RWPE1 (cell line): ENCODE measurements at regions not wholly inside any gene's neighbourhood (a gene's known extent, or its start where the extent isn't known, plus 50 kb on each side); places are given as distances from the start of the nearest gene placed in this dataset.
"Not testable (repeated sequence)": the region's sequence is repeated elsewhere in the genome, so short reads cannot be mapped to it uniquely, and the experiment has no call there.

Experiments
- CTCF ChIA-PET: fragments of 350-600 bp; sonication (Branson Sonifier 250); formaldehyde crosslinking; extraction: SDS; loops from one replicate; lab custom pipeline; 2021; lab: Yijun Ruan, JAX
- POLR2A ChIA-PET: fragments of 400-600 bp; formaldehyde crosslinking; extraction: SDS; loops from one replicate; lab custom pipeline; 2020; ENCODE audit warnings: antibody characterized with exemption; ENCODE audit not compliant: low non-redundant PET; lab: Yijun Ruan, JAX
- DNase-seq: peaks from one replicate; pipeline ENCODE4 v3.0.0; 2012; ENCODE audit warnings: low spot score
- H3K27ac ChIP-seq: fragments of 450-650 bp; 2 replicates; pipeline ENCODE4 v1.5.1; 2017
- TF ChIP-seq, protein P1 (sequence below): fragments of 450-650 bp; conservative IDR thresholded peaks from 2 replicates; pipeline ENCODE4 v1.5.1; 2017; ENCODE audit warnings: low read depth, mild to moderate bottlenecking

DNA sequence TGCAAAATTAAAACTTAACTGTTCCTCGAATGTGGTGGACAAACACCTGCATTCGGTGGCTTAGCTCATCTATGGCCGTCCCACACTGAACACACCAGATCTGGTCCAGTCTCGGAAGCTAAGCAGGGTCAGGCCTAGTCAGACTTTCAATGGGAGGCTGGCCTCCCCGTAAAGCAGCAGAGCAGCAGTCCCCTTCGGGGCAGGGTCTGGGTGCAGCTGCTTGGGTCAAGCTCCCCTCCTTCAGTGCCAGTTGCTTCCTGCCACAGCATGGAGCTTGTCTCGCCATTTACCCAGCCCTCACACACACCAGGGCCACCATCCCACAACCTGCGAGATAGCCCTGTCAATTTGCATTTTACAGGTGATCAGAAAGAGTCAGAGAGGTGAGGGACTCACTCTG, 93.2 kb downstream of the TUBA3C start:
- ChIA-PET POLR2A (no interaction called here), CTCF (no interaction called here)
- no peak for DNase-seq
- no peak overlapping the region for H3K27ac ChIP-seq
- TF ChIP-seq, protein P1, sequence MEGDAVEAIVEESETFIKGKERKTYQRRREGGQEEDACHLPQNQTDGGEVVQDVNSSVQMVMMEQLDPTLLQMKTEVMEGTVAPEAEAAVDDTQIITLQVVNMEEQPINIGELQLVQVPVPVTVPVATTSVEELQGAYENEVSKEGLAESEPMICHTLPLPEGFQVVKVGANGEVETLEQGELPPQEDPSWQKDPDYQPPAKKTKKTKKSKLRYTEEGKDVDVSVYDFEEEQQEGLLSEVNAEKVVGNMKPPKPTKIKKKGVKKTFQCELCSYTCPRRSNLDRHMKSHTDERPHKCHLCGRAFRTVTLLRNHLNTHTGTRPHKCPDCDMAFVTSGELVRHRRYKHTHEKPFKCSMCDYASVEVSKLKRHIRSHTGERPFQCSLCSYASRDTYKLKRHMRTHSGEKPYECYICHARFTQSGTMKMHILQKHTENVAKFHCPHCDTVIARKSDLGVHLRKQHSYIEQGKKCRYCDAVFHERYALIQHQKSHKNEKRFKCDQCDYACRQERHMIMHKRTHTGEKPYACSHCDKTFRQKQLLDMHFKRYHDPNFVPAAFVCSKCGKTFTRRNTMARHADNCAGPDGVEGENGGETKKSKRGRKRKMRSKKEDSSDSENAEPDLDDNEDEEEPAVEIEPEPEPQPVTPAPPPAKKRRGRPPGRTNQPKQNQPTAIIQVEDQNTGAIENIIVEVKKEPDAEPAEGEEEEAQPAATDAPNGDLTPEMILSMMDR, result no peak

DNA sequence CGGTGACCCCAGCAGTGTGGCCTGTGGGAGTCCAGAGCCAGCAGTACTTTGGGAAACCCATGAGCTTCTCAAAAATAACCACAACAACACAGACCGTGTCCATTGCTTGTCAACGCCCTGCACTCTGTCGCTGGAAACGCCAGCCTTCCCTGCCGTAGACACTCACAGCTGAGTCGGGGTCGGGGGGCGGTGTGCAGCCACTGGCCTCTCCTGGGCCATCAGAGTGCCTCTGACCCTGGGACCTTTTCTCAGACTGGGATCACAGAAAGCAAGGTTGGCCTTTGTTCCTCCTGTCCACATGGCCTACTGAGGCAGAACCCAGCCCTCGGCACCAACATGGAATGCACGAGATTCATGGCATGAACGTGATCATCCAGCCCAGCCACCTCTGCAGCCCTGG, 95.7 kb downstream of the TUBA3C start:
- ChIA-PET CTCF (no interaction called here), POLR2A (no interaction called here)
- H3K27ac ChIP-seq, result no peak overlapping the region
- DNase-seq, result no peak
- TF ChIP-seq, protein P1, result no peak

DNA sequence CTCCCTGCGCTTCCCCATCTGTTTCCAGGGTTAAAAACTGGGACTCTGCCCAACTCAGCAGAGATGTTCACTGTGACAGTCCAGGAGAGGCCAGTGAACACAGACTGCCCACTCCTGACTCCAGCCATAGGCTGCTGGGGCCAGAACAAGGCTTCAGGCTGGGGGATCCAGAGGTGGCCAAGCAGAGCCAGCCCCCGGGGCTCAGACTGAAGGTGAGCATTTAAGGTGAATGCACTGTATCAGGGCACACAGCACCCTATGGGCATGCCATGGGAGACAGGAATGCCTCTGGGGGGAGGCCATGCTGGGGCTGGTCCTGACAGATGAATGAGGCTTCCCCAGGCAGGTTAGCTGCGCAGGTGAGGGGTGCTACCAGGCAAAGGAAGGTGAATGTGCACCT, 96.4 kb downstream of the TUBA3C start:
- POLR2A ChIA-PET, result no interaction called here
- DNase-seq, result no peak
- no peak overlapping the region for H3K27ac ChIP-seq
- TF ChIP-seq, protein P1, result no peak
- CTCF ChIA-PET, result no interaction called here

DNA sequence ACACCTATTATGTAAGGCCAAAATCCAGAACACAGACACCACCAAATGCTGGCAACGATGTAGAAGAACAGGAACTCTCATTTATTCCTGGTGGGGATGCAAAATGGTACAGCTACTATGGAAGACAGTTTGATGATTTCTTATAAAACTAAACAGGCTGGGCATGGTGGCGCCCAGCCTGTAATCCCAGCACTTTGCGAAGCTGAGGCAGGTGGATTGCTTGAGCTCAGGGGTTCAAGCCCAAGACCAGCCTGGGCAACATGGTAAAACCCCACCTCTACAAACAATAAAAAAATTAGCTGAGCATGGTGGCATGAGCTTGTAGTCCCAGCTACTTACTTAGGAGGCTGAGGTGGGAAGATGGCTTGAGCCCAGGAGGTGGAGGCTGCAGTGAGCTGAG, 98.3 kb downstream of the TUBA3C start:
- DNase-seq, result no peak
- ChIA-PET POLR2A (no interaction called here), CTCF (no interaction called here)
- H3K27ac ChIP-seq, result no peak overlapping the region
- TF ChIP-seq, protein P1, result no peak

DNA sequence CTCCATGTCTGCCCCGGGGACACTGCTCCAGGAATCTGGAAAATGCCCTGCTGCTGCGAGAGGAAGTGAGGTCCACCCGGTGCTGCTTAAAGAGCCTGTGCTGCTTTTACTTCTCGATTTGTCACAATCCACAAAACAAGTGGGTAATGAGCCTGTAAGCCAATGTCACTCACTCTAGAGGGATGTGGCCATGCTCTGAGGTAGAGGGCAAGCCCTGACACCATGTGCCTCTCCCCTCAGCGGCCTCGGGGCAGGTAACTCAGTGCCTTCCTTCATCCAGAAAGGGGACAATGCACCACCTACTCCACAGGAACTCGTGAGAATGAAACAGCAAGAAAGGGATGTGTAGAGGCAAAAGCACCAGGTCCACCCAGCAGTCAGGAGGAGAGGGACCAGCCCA, 106.2 kb downstream of the TUBA3C start:
- no peak overlapping the region for H3K27ac ChIP-seq
- CTCF ChIA-PET, result no interaction called here
- POLR2A ChIA-PET, result no interaction called here

DNA sequence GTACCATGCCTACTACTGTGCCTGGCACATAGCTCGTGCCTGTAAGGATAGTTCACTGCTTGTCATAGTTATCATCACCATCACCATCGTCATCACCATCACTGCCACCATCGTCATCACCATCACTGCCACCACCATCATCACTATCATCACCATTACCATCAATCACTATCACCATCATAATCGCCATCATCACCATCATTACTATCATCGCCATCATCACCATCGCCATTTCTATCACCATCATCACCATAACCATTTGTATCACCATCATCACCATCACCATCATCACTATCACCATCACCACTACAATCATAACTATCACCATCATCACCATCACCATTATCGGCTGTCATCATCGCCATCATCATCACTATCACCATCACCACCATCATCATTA, 107.1 kb downstream of the TUBA3C start:
- H3K27ac ChIP-seq, result no peak overlapping the region
- DNase-seq, result no peak
- TF ChIP-seq, protein P1, result no peak
- ChIA-PET CTCF (no interaction called here), POLR2A (no interaction called here)

More for the DNA sequence above, 106.2 kb downstream of the TUBA3C start:
- TF ChIP-seq, protein P1, result no peak
- DNase-seq, result no peak

DNA sequence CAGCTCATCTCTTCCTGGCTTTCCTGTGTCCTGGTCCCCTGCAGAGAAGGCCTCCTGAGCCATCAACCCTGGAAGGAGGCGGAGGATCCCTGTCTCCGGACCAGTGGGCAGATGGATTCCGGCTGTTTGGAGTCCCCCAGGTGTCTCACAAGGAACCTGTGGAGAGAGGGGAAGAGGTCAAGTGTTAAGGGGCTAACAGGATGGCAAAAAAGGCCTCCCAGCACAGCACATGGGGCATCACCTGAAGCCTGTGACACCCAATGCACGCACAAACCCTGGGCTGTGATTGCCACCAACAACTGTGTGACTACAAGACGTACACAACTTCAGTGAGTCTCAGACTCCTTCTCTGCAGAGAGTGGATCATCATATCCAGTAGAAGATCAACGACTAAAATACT, 107.5 kb downstream of the TUBA3C start:
- CTCF ChIA-PET, DNase-seq, POLR2A ChIA-PET, H3K27ac ChIP-seq: not testable (repeated sequence)

DNA sequence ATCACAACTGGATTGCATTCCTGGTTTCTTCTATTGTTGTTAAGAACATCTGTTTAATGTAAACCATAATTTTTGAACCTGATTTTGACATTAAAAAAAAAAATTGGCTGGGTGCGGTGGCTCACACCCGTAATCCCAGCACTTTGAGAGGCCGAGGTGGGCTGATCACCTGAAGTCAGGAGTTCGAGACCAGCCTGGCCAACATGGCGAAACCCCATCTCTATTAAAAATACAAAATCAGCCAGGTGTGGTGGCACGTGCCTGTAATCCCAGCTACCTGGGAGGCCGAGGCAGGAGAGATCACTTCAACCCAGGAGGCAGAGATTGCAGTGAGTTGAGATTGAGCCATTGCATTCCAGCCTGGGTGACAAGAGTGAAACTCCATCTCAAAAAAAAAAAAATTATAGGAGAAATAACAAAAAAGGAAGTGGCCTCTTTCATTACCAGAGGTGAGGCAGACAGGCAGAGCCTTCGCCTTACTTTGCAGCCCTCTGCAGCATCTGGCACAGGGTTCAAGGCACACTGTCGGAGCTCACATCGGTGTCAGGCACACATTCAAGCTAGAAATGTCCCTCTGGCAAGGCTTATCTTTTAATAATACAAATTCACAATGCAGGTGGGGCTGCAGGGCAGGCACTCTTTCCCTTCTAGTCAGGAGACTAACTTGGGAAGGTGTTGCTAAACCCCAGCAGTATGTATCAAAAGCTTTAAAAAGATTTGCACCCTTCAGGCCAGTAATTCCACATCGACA, 108.5 kb downstream of the TUBA3C start:
- CTCF ChIA-PET, result interaction anchor here (0.5 kb wide), 1 partner anchor 23 kb away, joined by 4 read pairs; no protein-coding TSS in a partner anchor
- DNase-seq, H3K27ac ChIP-seq, POLR2A ChIA-PET: not testable (repeated sequence)
